ENCODE measurements at regions not wholly inside any gene's neighbourhood (a gene's known extent, or its start where the extent isn't known, plus 50 kb on each side); places are given as distances from the start of the nearest gene placed in this dataset.

- TF ChIP-seq SMC3 (IDR thresholded peaks at IDR 0.05) (no peak), POLR2A (IDR thresholded peaks at IDR 0.05; ENCODE audit: low read length) (no peak), CTCF (IDR thresholded peaks at IDR 0.05) (no peak), CHD2 (IDR thresholded peaks at IDR 0.05; ENCODE audit: low read length, partially characterized antibody) (no peak), EP300 (IDR thresholded peaks at IDR 0.05) (no peak), REST (IDR thresholded peaks at IDR 0.05) (no peak), EHMT2 (IDR thresholded peaks at IDR 0.05; ENCODE audit: low read depth) (no peak), HDAC2 (IDR thresholded peaks at IDR 0.05) (no peak), BHLHE40 (IDR thresholded peaks at IDR 0.05; ENCODE audit: low read depth, low read length) (no peak), JUN (IDR thresholded peaks at IDR 0.05) (no peak)
These were observed 50.1 kb upstream of the RWDD3 start for GRCh38 chr1:95183952-95184351.
